HepG2 (cell line): ENCODE measurements at regions not wholly inside any gene's neighbourhood (a gene's known extent, or its start where the extent isn't known, plus 50 kb on each side); places are given as distances from the start of the nearest gene placed in this dataset.

ENCODE experiments used
- ASH2L ChIP-seq: fragments of 300-600, 200-600 bp; sonication (generic); IDR thresholded peaks from 2 replicates; pipeline ENCODE4 v1.7.0; 2017; ENCODE audit warnings: low read depth, mild to moderate bottlenecking, moderate library complexity, mixed read lengths, low read length; ENCODE audit not compliant: insufficient read length
- CTCF ChIP-seq: sonication (generic); formaldehyde crosslinking; IDR thresholded peaks from 2 replicates; pipeline ENCODE4 v1.5.0; 2020; ENCODE audit warnings: mild to moderate bottlenecking, missing genetic modification reagents, moderate library complexity
- GABPB1 ChIP-seq: IDR thresholded peaks from 2 replicates; pipeline ENCODE4 v1.6.1; 2016; ENCODE audit warnings: mild to moderate bottlenecking, missing genetic modification reagents, moderate library complexity, missing compliant biosample characterization
- SNAPC4 ChIP-seq: sonication (generic); formaldehyde crosslinking; IDR thresholded peaks from 2 replicates; pipeline ENCODE4 v1.4.0; 2020; ENCODE audit warnings: mild to moderate bottlenecking, missing genetic modification reagents
- ZNF704 ChIP-seq: sonication (generic); formaldehyde crosslinking; IDR thresholded peaks from 2 replicates; pipeline ENCODE4 v1.8.1; 2023; ENCODE audit warnings: mild to moderate bottlenecking, inconsistent platforms, moderate library complexity, missing genetic modification reagents, borderline replicate concordance
- ZNF777 ChIP-seq: sonication (generic); formaldehyde crosslinking; IDR thresholded peaks from 2 replicates; pipeline ENCODE4 v1.4.0; 2020; ENCODE audit warnings: missing genetic modification reagents

- TF ChIP-seq ZNF704 (CRISPR knock-in tag): no peak
- no peak for TF ChIP-seq CTCF
- no peak for TF ChIP-seq GABPB1
- TF ChIP-seq ZNF777 (CRISPR knock-in tag): no peak
- no peak for TF ChIP-seq ASH2L
- TF ChIP-seq SNAPC4 (CRISPR knock-in tag): no peak
These were observed 438.9 kb downstream of the ADAMTS20 start for GRCh38 chr12:43113135-43113534.
